B cell (primary cell): ENCODE measurements at regions not wholly inside any gene's neighbourhood (a gene's known extent, or its start where the extent isn't known, plus 50 kb on each side); places are given as distances from the start of the nearest gene placed in this dataset.

Experiments
- ATAC-seq: fragments of 200-7000 bp; cut with Tn5 transposase; one replicate; pipeline ENCODE4 v1.10.0; 2021; ENCODE audit warnings: low read depth, mild to moderate bottlenecking, moderate number of reproducible peaks, moderate library complexity
- CTCF ChIA-PET: fragments of 350-600 bp; sonication (Branson Sonifier 250); formaldehyde crosslinking; loops from one replicate; lab custom pipeline; 2021; ENCODE audit warnings: antibody characterized with exemption, inconsistent platforms; lab: Charles Lee
- POLR2A ChIA-PET: fragments of 350-600 bp; sonication (Branson Sonifier 250); formaldehyde crosslinking; loops from one replicate; lab custom pipeline; 2021; ENCODE audit warnings: antibody characterized with exemption; lab: Charles Lee
- DNase-seq: peaks from one replicate; pipeline ENCODE4 v3.0.0; 2013
- H2AFZ ChIP-seq: 2 replicates; pipeline ENCODE4 v1.6.1; 2012; ENCODE audit warnings: mild to moderate bottlenecking, low read depth, low read length; ENCODE audit not compliant: insufficient read depth, poor library complexity, severe bottlenecking
- H3K27ac ChIP-seq, 2 donors: 1 replicate in 1 of 2; 2 replicates in 1 of 2; pipeline ENCODE4 v1.5.1; 2012 to 2013; ENCODE audit warnings: low read length in 2 of 2, mild to moderate bottlenecking in 2 of 2, moderate library complexity in 1 of 2
- H3K27me3 ChIP-seq, 4 experiments: fragments of 200-600 bp in 1 of 4; sonication (generic) in 1 of 4; replicated peaks in 1 of 4; 1 replicate in 2 of 4; 2 replicates in 2 of 4; pipeline versions ENCODE4 v1.6.1 to v1.7.0; 2013 to 2016; ENCODE audit warnings: low read length in 3 of 4, mild to moderate bottlenecking in 2 of 4, mixed read lengths in 1 of 4, moderate library complexity in 1 of 4; ENCODE audit not compliant: insufficient read depth in 4 of 4, control insufficient read depth in 3 of 4; ENCODE audit errors: control extremely low read depth in 1 of 4
- H3K36me3 ChIP-seq, 2 experiments: replicated peaks in 1 of 2; 1 replicate in 1 of 2; 2 replicates in 1 of 2; pipeline versions ENCODE4 v1.6.1 to v1.7.1; 2013; ENCODE audit warnings: low read length in 1 of 2; ENCODE audit not compliant: insufficient read depth in 2 of 2, control insufficient read depth in 1 of 2; ENCODE audit errors: control extremely low read depth in 1 of 2, extremely low read depth in 1 of 2
- H3K4me1 ChIP-seq, 2 donors: fragments of 200-600 bp in 1 of 2; sonication (generic) in 1 of 2; 1 replicate in 1 of 2; 2 replicates in 1 of 2; pipeline versions ENCODE4 v1.5.1 to v1.6.1; 2013 to 2017; ENCODE audit warnings: low read length in 2 of 2; ENCODE audit not compliant: control insufficient read depth in 2 of 2, insufficient read depth in 2 of 2
- H3K4me2 ChIP-seq: replicated peaks from 2 replicates; pipeline ENCODE3; 2012; ENCODE audit warnings: mild to moderate bottlenecking, low read depth, low read length; ENCODE audit not compliant: poor library complexity, severe bottlenecking
- H3K4me3 ChIP-seq, 5 experiments: fragments of 200-600 bp in 1 of 5; sonication (generic) in 1 of 5; 1 replicate in 3 of 5; 2 replicates in 2 of 5; pipeline versions ENCODE4 v1.5.1 to v1.7.0; 2011 to 2016; ENCODE audit warnings: low read length in 4 of 5, mild to moderate bottlenecking in 4 of 5, low read depth in 2 of 5, control low read depth in 1 of 5, moderate library complexity in 1 of 5; ENCODE audit not compliant: insufficient read depth in 1 of 5; ENCODE audit errors: control extremely low read depth in 1 of 5, extremely low read depth in 1 of 5
- H3K79me2 ChIP-seq: fragments of 200-600 bp; sonication (generic); one replicate; pipeline ENCODE4 v1.6.0; 2016; ENCODE audit warnings: low read length; ENCODE audit not compliant: control insufficient read depth, insufficient read depth
- H3K9ac ChIP-seq: fragments of 200-600 bp; sonication (generic); 2 replicates; pipeline ENCODE4 v1.6.1; 2017; ENCODE audit warnings: mild to moderate bottlenecking, low read length, moderate library complexity
- H3K9me3 ChIP-seq, 3 donors: one replicate each; pipeline versions ENCODE4 v1.6.1 to v1.7.1; 2013; ENCODE audit warnings: low read length in 2 of 3; ENCODE audit not compliant: control insufficient read depth in 2 of 3, insufficient read depth in 1 of 3; ENCODE audit errors: control extremely low read depth in 1 of 3
- H4K20me1 ChIP-seq: 2 replicates; pipeline ENCODE4 v1.6.0; 2012; ENCODE audit warnings: mild to moderate bottlenecking, low read length; ENCODE audit not compliant: insufficient read depth, control insufficient read depth, poor library complexity, severe bottlenecking
- H3K27ac Mint-ChIP-seq: one replicate; pipeline ENCODE4 v1.8.0; 2021; ENCODE audit warnings: mixed read lengths
- H3K27me3 Mint-ChIP-seq: one replicate; pipeline ENCODE4 v1.8.0; 2021; ENCODE audit warnings: mixed read lengths
- H3K4me1 Mint-ChIP-seq: one replicate; pipeline ENCODE4 v1.8.0; 2021; ENCODE audit warnings: mixed read lengths
- H3K4me3 Mint-ChIP-seq: one replicate; pipeline ENCODE4 v1.8.0; 2021; ENCODE audit warnings: mixed read lengths
- H3K9me3 Mint-ChIP-seq: one replicate; pipeline ENCODE4 v1.8.0; 2022; ENCODE audit warnings: mixed read lengths; ENCODE audit not compliant: insufficient read depth
- EZH2 ChIP-seq: IDR thresholded peaks from 2 replicates; pipeline ENCODE4 v1.6.1; 2012; ENCODE audit warnings: borderline replicate concordance, low read depth, mild to moderate bottlenecking, moderate library complexity, low read length; ENCODE audit not compliant: insufficient read depth, poor library complexity, severe bottlenecking
- WGBS: methylation state at CpG from one replicate; pipeline ENCODE4 v1.1.5; 2013; ENCODE audit warnings: missing lambda C conversion rate; ENCODE audit not compliant: insufficient coverage; 5-methylcytosine and 5-hydroxymethylcytosine counted together
- intact Hi-C: fragments of 100-400 bp; cut with micrococcal nuclease; formaldehyde crosslinking; loops from one replicate; pipeline ENCODE4 v1.10.0; 2022
- TF ChIP-seq, protein P1 (sequence below): fragments of 200-600 bp; IDR thresholded peaks from one replicate; pipeline ENCODE4 v1.8.0; 2022; ENCODE audit warnings: antibody characterized with exemption, mild to moderate bottlenecking

DNA sequence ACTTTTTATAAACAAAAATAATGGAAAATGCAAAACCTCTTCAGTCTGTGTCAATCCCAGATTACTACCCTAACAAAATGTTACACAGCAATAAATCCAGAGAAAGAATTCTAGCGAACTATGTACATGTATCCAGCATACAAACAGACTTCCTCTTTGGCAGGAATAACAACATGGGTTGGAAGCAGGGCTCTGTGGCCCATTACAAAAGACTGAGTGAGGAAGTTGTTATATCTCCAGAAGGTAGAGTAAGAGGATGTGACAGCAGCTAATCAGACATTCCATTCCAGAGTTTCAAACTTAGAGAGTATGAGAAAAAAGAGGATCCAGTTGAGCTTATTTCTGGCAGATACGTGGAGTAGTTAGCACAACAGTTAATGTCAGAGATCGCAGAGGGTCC lies 294.0 kb upstream of the PLSCR5 start:
- peaks cover 3% of the 10 kb centered on the region for H3K9me3 Mint-ChIP-seq
- Histone ChIP-seq H4K20me1 (no peaks in the 10 kb centered on the region), H3K4me2 (no peak overlapping the region), H2AFZ (no peak overlapping the region), H3K4me1 (no peaks in the 10 kb centered on the region), H3K9me3 (no peaks in the 10 kb centered on the region), H3K36me3 (no peaks in the 10 kb centered on the region), H3K79me2 (no peaks in the 10 kb centered on the region), H3K4me3 (no peak overlapping the region), H3K9ac (no peak overlapping the region), H3K27ac (no peak overlapping the region), H3K27me3 (no peaks in the 10 kb centered on the region)
- 63% methylated on average over 2 of the region's 3 CpGs for WGBS
- CTCF ChIA-PET, result no interaction called here
- H3K27ac Mint-ChIP-seq, result no peak overlapping the region
- H3K4me1 Mint-ChIP-seq, result no peaks in the 10 kb centered on the region
- TF ChIP-seq, protein P1, sequence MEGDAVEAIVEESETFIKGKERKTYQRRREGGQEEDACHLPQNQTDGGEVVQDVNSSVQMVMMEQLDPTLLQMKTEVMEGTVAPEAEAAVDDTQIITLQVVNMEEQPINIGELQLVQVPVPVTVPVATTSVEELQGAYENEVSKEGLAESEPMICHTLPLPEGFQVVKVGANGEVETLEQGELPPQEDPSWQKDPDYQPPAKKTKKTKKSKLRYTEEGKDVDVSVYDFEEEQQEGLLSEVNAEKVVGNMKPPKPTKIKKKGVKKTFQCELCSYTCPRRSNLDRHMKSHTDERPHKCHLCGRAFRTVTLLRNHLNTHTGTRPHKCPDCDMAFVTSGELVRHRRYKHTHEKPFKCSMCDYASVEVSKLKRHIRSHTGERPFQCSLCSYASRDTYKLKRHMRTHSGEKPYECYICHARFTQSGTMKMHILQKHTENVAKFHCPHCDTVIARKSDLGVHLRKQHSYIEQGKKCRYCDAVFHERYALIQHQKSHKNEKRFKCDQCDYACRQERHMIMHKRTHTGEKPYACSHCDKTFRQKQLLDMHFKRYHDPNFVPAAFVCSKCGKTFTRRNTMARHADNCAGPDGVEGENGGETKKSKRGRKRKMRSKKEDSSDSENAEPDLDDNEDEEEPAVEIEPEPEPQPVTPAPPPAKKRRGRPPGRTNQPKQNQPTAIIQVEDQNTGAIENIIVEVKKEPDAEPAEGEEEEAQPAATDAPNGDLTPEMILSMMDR, result no peak
- TF ChIP-seq EZH2, result no peak
- H3K27me3 Mint-ChIP-seq, result no peaks in the 10 kb centered on the region
- H3K4me3 Mint-ChIP-seq, result no peak overlapping the region
- POLR2A ChIA-PET, result no interaction called here
- no peak for DNase-seq
- ATAC-seq, result no peak
- intact Hi-C loops, result no loop called here

DNA sequence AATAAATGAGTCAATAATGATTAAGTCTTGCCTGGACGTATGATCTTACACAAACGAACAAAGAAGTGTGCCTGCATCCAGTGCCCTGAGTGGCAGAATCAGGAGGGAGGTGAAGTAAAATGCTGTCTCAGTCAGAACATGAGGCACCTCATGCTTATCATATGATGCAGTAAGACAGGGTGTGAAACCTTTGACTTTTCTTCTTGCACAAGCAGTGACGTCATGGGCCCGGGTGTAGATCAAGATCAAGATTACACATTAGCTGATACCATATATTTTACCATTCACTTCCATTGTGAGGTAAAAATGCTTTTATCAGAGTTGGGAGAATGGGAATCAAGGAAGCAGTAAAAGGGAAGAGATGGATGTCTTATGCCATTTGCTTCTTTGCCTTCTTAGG lies 291.6 kb upstream of the PLSCR5 start:
- no peak overlapping the region for H3K9ac ChIP-seq
- H3K9me3 Mint-ChIP-seq, result peaks cover 3% of the 10 kb centered on the region
- H3K79me2 ChIP-seq, result no peaks in the 10 kb centered on the region
- ATAC-seq, result no peak
- no peaks in the 10 kb centered on the region for H3K4me1 ChIP-seq
- ChIA-PET CTCF (no interaction called here), POLR2A (no interaction called here)
- no peaks in the 10 kb centered on the region for H3K27me3 ChIP-seq
- no peaks in the 10 kb centered on the region for H3K9me3 ChIP-seq
- TF ChIP-seq EZH2, result no peak
- TF ChIP-seq, protein P1, result no peak
- no peaks in the 10 kb centered on the region for H3K27me3 Mint-ChIP-seq
- no peak overlapping the region for H2AFZ ChIP-seq
- H3K4me3 Mint-ChIP-seq, result no peak overlapping the region
- WGBS, result 100% methylated on average over 2 of the region's 4 CpGs
- no peak overlapping the region for H3K4me2 ChIP-seq
- no peaks in the 10 kb centered on the region for H3K4me1 Mint-ChIP-seq
- H3K4me3 ChIP-seq, result no peak overlapping the region
- no peaks in the 10 kb centered on the region for H3K36me3 ChIP-seq
- no peak overlapping the region for H3K27ac ChIP-seq
- DNase-seq, result no peak
- intact Hi-C loops, result no loop called here
- H4K20me1 ChIP-seq, result no peaks in the 10 kb centered on the region
- H3K27ac Mint-ChIP-seq, result no peak overlapping the region
